NCI-H460 (cell line): ENCODE measurements at regions not wholly inside any gene's neighbourhood (a gene's known extent, or its start where the extent isn't known, plus 50 kb on each side); places are given as distances from the start of the nearest gene placed in this dataset.

Source experiments
- DNase-seq: peaks from one replicate; pipeline ENCODE4 v3.0.0-alpha.2; 2016; ENCODE audit warnings: low read depth; ENCODE audit errors: extremely low read depth

- no peak for DNase-seq
Measured at GRCh38 chr4:18844726-18845125, 823.2 kb upstream of the LCORL start.

DNA sequence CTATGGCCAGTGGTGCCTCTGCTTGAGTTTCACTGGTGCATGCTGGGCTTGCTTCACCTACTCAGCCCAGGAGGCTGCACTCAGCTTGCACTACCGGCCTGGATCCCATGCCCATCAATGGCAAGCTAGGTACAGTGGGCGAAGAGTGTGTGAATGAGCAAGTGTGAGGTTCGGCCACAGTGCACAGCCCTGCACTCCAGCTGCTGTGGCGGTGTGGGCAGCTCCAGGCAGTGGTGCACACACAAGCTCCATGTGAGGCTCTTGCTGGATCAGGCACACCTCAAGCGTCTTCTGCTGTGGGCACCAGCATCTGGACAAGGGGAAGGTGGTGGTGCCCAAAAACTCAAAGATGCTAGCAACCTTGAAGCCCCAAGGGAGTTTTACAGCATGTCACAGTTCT lies 820.9 kb upstream of the LCORL start:
- no peak for DNase-seq

DNA sequence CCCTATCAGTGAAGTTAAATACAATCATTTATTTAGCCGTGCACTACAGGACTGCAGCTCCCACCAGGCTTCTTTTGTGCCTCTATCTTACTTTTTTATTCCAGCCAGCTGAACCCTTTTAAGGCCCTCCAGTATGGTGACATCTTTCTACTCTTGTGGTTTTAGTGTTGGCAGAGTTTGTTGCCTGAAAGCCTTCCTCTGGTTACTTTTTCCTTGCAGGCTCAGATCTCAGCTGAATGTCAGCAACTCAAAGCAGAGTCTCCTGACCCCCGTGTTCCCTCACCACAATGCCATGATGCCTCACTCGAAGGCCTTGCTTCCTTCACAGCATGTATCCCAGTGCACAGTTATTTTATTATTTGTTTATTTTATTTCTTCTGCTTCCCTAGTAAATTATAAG lies 818.9 kb upstream of the LCORL start:
- no peak for DNase-seq

- no peak for DNase-seq
Measured at GRCh38 chr4:18816228-18816895, 794.8 kb upstream of the LCORL start.

DNA sequence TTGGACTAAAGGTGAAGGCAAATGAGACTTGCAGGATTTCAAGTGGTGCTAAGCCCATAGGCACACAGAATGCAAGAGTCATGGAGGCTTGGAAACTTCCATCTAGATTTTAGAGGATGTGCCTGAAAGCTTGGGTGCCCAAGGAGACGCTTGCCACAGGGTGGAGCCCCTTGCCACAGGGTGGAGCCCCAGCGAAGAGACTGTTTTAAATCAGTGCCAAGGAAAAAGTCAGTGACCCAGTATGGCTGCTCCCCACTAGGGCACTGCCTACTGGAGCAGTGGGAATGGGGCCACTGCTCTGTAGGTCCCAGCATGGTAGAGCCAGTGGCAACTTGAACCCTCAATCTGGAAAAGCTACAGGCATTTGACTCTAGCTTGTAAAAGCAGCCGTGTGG lies 794.2 kb upstream of the LCORL start:
- DNase-seq: no peak

DNA sequence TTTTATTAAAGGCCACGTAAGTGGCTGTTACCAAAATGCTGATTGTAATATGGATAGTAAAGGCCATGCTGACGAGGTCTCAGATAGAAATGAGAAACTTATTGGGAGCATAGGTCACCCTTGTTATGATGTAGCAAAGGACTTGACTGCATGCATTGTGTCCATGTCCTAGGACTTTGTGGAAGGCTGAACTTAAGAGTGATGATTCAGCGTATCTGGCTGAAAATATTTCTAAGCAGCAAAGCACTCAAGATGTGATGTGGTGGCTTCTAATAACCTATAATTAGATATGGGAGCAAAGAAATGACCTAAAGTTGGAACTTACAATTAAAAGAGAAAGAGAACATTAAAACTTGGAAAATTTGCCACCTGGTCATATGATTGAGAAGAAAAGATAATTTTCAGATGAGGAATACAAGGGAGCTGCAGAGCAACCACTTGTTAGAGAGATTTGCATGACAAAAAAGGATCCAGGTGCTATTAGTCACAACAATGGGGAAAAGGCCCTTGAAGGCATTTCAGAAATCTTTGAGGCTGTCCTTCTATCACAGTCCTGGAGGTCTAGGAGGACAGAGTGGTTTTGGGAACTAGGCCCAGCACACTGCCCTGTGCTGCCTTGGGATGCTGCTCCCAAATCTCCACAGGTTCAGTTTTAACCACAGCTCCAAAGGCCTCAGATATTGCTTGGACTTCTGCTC lies 793.7 kb upstream of the LCORL start:
- DNase-seq: no peak

GRCh38 chr4:18813771-18814170 lies 792.2 kb upstream of the LCORL start:
- DNase-seq: no peak

DNA sequence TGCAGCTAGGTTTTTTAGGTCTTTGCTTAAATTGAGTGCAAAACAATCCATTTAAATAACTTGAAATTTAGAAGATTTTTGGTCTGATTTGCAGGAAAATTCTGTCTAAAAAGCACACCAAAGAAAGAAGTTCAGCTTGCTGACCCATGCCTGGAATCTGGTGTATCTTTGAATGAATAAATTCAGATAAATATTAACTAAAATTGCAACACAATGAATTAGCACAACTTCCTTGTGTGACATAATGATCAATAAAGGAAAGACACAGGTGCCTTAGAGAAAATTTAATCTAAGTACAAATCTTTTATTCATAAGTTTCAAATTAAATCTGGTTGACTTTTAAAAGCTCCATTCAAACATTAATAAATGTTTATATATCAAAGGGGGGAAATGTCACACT lies 791.5 kb upstream of the LCORL start:
- no peak for DNase-seq

DNA sequence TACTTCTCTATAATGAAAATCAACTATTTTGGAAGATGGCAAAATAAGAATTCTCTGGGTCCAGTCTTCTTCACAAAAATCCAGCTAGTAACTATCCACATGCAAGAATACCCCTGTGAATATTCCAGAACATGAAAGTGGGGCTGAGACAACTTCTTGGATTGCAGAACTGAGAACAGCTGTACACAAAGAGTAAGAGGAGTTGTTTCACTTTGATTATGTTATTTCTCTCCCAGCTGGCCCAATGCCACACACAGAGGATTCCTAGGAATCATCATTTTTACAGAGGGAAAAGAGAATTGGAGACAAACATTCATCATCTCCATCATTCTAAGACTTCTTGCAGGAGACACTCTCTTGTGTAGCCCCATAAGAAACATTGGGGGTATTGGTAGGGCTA lies 782.2 kb upstream of the LCORL start:
- no peak for DNase-seq

- DNase-seq: no peak
Measured at GRCh38 chr4:18798123-18798522, 776.6 kb upstream of the LCORL start.

DNA sequence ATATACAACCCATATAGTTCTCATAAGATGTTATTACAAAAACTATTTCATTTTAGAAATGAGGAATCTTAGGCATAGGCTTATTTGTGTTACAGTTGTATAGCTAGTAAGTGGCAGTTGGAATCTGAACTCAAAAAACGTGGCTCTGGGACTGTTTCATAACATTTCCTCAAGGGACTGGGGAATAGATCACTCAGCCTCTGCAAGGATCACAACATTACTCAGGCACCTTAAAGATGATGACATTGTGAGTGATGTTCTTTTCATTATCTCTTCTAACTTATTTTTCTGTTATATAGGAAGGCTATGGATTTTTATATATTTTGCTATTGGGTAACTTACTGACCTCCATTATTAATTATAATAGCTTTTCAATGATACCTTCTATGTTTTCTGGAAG lies 774.2 kb upstream of the LCORL start:
- no peak for DNase-seq

- no peak for DNase-seq
Measured at GRCh38 chr4:18777190-18777930, 755.8 kb upstream of the LCORL start.

- DNase-seq: no peak
Measured at GRCh38 chr4:18767921-18768320, 746.4 kb upstream of the LCORL start.

GRCh38 chr4:18756671-18757070 lies 735.1 kb upstream of the LCORL start:
- DNase-seq: no peak

- no peak for DNase-seq
Measured at GRCh38 chr4:18754180-18754579, 732.6 kb upstream of the LCORL start.

DNA sequence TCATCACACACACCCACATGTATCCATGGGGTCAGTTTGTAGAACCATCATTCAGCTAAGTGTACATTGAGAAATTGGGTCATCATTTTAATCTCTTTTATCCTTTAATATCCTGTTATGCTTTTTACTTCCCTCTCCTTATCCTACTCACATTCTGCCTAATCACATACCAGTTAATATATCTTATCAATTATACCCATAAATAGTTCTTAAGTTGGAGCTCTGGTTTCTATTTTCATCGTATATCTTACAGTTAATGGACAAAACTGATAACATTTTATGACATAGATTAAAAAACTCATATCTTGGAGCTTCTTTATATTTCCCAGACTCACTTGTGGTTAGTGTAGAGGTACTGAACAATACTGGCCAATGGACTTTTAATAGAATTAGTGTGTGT lies 729.5 kb upstream of the LCORL start:
- no peak for DNase-seq

- no peak for DNase-seq
Measured at GRCh38 chr4:18749391-18749790, 727.8 kb upstream of the LCORL start.

DNA sequence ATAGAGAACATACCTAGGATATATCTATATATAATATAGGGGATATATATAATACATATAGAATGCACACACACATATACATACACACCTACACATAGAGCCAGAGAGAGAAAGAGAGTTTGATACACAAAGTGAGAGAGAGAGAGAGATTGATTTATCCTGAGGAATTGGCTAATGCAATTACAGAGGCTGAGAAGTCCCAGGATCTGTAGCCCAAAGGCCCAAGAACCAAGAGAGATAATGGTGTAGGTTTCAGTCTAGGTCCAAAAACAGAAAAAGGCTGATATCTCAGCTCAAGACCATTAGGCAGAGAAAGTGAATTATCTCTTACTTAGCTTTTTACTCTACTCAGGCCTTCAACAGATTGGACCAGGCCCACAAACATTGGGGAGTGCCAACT lies 715.0 kb upstream of the LCORL start:
- no peak for DNase-seq

DNA sequence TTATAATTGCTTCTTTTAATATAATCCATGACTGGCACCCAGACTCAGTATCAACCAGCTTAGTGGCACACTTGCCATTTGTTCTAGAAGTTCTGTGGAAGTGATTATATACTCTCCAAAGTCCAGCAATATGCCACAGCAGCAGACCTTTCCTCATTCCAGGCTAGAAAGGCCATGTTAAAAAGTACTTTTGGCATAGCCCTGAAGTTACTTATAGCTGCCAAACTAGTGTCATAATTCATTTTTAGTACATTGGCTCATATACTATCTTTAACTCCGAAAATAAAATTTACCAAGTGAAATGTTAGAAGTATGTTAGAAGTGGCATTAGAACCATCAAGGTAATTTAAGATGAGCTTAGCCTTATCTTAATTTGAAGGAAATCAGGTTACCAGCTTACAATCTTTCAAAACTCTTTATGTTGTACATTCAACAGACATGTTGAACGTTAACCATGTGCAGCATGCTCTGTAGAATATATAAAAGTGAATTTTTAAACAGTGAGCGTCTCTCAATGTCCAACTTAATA lies 714.2 kb upstream of the LCORL start:
- no peak for DNase-seq

GRCh38 chr4:18734405-18734804 lies 712.9 kb upstream of the LCORL start:
- DNase-seq: no peak

GRCh38 chr4:18733961-18734360 lies 712.4 kb upstream of the LCORL start:
- no peak for DNase-seq

GRCh38 chr4:18722748-18723191 lies 701.2 kb upstream of the LCORL start:
- no peak for DNase-seq
